ENCODE measurements at regions not wholly inside any gene's neighbourhood (a gene's known extent, or its start where the extent isn't known, plus 50 kb on each side); places are given as distances from the start of the nearest gene placed in this dataset.
"Not testable (repeated sequence)": the region's sequence is repeated elsewhere in the genome, so short reads cannot be mapped to it uniquely, and the experiment has no call there.

DNA sequence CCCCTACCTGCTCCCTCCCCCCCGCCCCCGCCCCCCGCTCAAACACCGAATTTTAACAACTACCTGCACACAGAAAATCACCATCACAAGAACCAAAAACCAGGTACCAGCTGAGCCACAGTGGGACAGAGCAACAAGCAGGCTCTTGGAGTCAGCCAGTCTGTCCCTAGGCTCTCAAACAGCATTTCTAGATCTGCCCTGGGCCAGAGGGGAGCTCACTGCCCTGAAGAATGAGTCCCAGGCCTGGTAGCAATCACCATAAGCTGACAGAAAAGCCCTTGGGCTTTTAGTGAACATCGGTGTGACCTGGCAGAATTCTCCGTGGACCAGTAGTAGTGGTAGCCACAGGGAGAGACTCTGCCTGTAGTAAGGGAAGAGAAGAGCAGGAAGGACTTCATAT lies 58.3 kb downstream of the C11orf87 start:
- DNase-seq (ENCODE audit: low spot score) = no peak

- no peak for DNase-seq (ENCODE audit: low spot score)
Measured at GRCh38 chr11:109486129-109486528, 64.1 kb downstream of the C11orf87 start.

DNA sequence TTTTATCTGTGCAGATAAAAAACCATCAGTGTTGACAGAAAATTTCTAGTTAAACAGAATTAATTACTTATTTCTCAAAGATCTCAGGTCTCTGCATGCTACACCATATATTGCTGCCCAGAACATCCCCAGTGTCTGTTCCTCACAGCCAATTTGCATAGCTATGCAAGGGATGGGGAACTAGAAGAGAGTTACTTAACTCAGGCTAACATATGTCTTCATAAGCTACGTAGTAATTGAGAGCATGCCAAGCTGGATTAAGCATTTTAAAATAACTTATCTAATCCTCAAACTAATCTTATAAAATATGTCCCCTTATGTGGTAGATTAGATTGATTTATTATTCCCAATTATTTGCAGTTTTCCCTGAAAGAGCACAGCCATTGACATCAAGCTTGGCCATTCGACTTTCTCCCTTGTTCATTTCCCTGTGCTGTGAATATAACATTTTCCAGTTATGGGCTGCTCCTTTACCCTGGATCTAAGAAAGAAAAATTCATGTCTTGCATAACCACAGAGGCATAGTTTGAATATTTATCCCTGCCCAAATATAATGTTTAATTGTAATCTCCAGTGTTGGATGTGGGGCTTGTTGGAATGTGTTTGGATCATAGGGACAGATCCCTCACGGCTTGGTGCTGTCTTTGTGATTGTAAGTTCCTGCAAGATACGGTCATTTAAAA lies 69.1 kb downstream of the C11orf87 start:
- DNase-seq (ENCODE audit: low spot score) = no peak

- DNase-seq (ENCODE audit: low spot score) = no peak
Measured at GRCh38 chr11:109506115-109506514, 84.1 kb downstream of the C11orf87 start.

DNA sequence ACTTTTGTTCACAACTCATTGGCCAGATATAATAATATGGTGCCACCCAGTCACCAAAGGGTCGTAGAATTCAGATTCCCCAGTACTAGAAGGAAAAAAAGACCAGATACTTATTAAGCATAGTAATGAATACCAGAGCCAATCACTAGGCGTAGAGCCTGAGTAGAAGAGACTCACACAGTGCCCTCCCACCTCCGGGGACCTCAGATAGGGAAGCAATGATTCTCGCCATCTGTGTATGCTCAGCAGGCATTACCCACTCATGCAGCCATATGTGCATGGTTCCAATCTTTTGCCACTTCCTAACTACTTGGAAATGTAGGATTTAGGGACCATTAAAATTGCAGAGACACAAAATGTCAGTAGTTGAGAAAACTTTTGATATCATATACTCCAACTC lies 85.3 kb downstream of the C11orf87 start:
- no peak for DNase-seq (ENCODE audit: low spot score)

- no peak for DNase-seq (ENCODE audit: low spot score)
Measured at GRCh38 chr11:109507836-109508561, 86.0 kb downstream of the C11orf87 start.

DNA sequence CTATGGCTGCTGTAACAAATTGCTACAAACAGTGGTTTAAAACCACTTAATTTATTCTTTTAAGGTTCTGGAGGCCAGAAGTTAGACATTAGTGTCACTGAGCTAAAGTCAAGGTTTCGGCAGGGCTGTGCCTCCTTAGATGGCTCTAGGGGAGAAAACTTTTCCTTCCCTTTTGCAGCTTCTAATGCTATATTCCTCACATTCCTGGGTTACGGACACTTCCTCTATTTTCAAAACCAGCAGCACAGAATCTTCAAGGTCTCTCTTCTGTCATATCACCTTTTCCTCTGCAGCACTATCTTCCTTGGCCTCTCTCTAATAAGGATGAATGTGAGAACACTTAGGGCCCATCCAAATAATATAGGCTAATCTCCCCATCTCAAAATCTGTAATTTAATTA lies 87.0 kb downstream of the C11orf87 start:
- no peak for DNase-seq (ENCODE audit: low spot score)

GRCh38 chr11:109510316-109510715 lies 88.3 kb downstream of the C11orf87 start:
- no peak for DNase-seq (ENCODE audit: low spot score)

GRCh38 chr11:109511598-109511997 lies 89.6 kb downstream of the C11orf87 start:
- DNase-seq (ENCODE audit: low spot score) = no peak

GRCh38 chr11:109512249-109512648 lies 90.3 kb downstream of the C11orf87 start:
- DNase-seq (ENCODE audit: low spot score) = no peak

DNA sequence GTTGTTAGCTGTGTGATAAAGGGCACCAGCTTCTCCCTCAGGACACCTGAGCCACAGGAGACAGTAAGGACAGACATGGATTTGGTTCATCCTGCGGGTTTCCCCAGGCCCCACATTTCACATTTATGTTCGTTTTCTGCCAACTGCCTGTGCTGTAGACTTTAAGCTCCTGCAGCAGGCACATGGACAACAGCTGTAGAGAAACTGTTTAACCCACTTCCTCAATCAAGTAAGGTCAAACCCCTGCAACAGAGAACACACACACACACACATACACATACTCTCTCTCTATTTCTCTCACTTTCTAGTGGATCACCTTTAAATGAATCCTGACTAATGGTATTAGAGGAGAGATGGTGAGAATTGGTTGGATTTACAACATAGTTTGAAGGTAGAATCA lies 90.7 kb downstream of the C11orf87 start:
- DNase-seq (ENCODE audit: low spot score) = no peak

GRCh38 chr11:109514313-109515018 lies 92.5 kb downstream of the C11orf87 start:
- DNase-seq (ENCODE audit: low spot score) = no peak

- DNase-seq (ENCODE audit: low spot score) = no peak
Measured at GRCh38 chr11:109519253-109519652, 97.3 kb downstream of the C11orf87 start.

DNA sequence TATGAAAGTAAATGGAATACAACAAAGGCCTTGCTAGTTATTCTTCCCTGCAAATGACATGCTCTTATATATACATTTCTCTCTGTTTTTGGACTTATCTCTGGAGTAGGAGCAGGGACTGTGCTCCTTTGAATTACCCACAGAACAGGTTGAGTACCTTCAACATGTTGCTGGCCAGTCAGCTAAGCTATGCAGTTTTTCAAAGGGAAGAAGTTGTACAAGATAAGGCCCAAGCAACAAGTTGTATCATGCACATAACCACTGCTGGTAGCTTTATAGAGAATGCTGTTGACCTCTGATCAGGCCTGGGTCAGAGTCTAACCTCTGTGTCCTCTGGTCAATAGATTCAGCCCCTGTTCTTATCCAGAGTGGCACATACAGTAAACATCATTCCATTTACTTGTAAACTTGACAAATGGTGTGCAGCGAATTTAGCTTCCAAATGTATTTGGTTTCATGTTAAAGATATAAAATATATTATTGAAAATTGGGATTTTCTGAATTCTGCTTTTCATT lies 99.6 kb downstream of the C11orf87 start:
- no peak for DNase-seq (ENCODE audit: low spot score)

GRCh38 chr11:109522116-109522755 lies 100.2 kb downstream of the C11orf87 start:
- DNase-seq (ENCODE audit: low spot score) = no peak

GRCh38 chr11:109525636-109526035 lies 103.6 kb downstream of the C11orf87 start:
- not testable (repeated sequence) for DNase-seq (ENCODE audit: low spot score)

- DNase-seq (ENCODE audit: low spot score) = no peak
Measured at GRCh38 chr11:109526061-109526460, 104.1 kb downstream of the C11orf87 start.

- DNase-seq (ENCODE audit: low spot score) = no peak
Measured at GRCh38 chr11:109526931-109527330, 104.9 kb downstream of the C11orf87 start.

DNA sequence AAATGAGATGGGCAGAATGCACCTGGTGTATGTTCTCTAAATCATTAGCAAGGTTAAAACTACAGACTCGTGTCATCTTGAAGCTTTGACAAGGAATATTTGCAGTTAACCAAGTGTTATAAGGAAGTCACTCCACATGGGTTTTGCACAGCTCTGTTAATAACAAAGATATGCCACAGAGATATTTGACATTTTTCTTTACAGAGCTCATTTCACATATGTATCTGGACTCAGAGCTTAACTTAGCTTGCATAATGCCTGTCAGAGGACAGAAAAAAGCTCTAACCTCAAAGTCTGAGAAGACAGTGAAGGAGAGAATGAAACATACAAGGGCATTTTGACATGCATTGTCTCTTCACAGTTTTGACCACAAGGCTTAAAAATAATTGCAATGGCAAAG lies 105.5 kb downstream of the C11orf87 start:
- DNase-seq (ENCODE audit: low spot score) = no peak

DNA sequence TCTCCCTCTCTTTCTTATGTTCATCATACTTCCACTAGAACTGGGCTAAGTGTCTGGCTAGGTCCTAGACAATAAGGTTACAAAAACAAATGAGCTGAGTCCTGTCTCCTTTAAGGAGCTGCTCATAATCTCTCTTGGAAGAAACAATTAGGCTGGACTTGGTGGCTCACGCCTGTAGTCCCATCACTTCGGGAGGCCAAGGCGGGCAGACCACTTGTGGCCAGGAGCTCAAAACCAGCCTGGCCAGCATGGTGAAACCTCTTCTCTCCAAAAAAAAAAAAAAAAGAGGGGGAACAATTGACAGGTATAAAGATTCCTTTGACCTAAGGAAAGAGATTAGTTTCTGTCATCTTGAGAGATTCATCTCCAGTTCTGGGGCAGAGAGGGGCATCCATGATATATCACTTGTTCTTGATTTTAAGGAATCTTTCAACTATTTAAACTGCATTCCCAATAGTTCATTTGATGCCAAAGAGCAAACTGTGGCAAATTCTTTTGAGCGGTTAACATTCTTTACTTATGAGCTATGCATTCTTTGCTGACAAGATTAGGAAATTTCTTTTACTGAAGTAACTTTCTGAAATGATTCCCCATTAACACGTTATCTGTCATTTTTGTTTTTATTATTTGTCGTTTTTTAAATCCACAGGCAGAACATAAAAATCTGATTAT lies 125.5 kb downstream of the C11orf87 start:
- DNase-seq (ENCODE audit: low spot score) = no peak

DNA sequence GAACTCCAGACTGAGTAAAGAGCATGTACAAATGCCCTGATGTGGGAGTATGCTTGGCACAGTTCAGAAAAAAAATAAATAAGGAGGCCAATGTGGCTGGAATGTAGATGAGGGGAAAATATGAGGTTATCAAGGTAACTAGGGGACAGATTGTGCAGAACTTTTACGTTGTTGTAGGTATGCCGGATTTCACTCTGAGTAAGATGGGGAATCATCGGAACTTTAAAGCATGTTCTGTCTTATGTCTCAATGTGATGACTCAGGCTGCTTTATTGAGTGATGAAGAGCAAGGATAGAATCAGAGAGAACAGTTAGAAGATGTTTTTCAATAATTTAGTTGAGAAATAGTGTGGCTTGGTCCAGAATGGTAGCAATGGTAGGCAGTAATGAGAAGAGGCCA lies 130.4 kb downstream of the C11orf87 start:
- no peak for DNase-seq (ENCODE audit: low spot score)

DNA sequence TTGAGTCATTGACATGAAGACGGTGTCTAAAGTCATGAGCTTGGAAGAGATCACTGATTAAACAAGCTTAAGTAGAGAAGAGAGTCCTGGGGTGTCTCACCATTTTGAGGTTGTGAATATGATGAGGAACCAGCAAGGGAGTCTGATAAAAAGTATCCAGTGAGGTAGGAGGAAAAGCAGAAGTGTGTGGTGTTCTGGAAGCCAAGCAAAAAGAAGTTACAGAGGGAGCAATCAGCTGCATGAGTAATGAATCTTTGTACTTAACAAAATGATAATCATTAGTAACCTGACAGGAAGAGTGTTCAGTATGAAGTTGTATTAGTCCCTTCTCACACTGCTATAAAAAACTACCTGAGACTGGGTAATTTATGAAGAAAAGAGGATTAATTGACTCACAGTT lies 131.3 kb downstream of the C11orf87 start:
- no peak for DNase-seq (ENCODE audit: low spot score)

Data from mucosa of gallbladder (tissue), 1 donor.